Neural cell (in vitro differentiated cells): ENCODE measurements at regions not wholly inside any gene's neighbourhood (a gene's known extent, or its start where the extent isn't known, plus 50 kb on each side); places are given as distances from the start of the nearest gene placed in this dataset.

Source experiments
- H2AFZ ChIP-seq: fragments of 200-600, 300-800 bp; sonication (generic), shearing (Covaris generic); 2 replicates; pipeline ENCODE4 v1.6.0; 2014; ENCODE audit warnings: low read depth, mild to moderate bottlenecking, antibody characterized with exemption, low read length, moderate library complexity
- H3F3A ChIP-seq: fragments of 200-600 bp; shearing (Covaris generic); 2 replicates; pipeline ENCODE4 v1.6.1; 2016; ENCODE audit warnings: mild to moderate bottlenecking, moderate library complexity, mixed read lengths, antibody characterized with exemption, low read length; ENCODE audit not compliant: insufficient read depth, poor library complexity, severe bottlenecking
- H3K27ac ChIP-seq: fragments of 200-600, 300-800 bp; sonication (generic), shearing (Covaris generic); 2 replicates; pipeline ENCODE4 v1.5.1; 2014; ENCODE audit warnings: mild to moderate bottlenecking, low read length, moderate library complexity
- H3K27me3 ChIP-seq: fragments of 300-800, 200-600 bp; sonication (generic), shearing (Covaris generic); 2 replicates; pipeline ENCODE4 v1.6.0; 2014; ENCODE audit warnings: mild to moderate bottlenecking, low read depth, low read length, moderate library complexity; ENCODE audit not compliant: insufficient read depth
- H3K36me3 ChIP-seq: fragments of 300-800, 200-600 bp; sonication (generic), shearing (Covaris generic); 2 replicates; pipeline ENCODE4 v1.5.1; 2014; ENCODE audit warnings: mild to moderate bottlenecking, antibody characterized with exemption, low read length, moderate library complexity; ENCODE audit not compliant: insufficient read depth
- H3K4me2 ChIP-seq: fragments of 300-800, 200-600 bp; sonication (generic), shearing (Covaris generic); 2 replicates; pipeline ENCODE4 v1.6.0; 2014; ENCODE audit warnings: mild to moderate bottlenecking, low read length
- H3K4me3 ChIP-seq: fragments of 300-800, 200-600 bp; sonication (generic), shearing (Covaris generic); 2 replicates; pipeline ENCODE4 v1.5.1; 2014; ENCODE audit warnings: mild to moderate bottlenecking, low read length, moderate library complexity
- H3K79me2 ChIP-seq: fragments of 200-600 bp; shearing (Covaris generic); replicated peaks from 2 replicates; pipeline ENCODE4 v1.6.0; 2014; ENCODE audit warnings: mild to moderate bottlenecking, low read length, moderate library complexity; ENCODE audit not compliant: insufficient read depth
- H3K9ac ChIP-seq: fragments of 300-800, 200-600 bp; sonication (generic), shearing (Covaris generic); 2 replicates; pipeline ENCODE4 v1.6.1; 2016; ENCODE audit warnings: mild to moderate bottlenecking, low read length, mixed read lengths
- H3K9me2 ChIP-seq: fragments of 200-600 bp; shearing (Covaris generic); 2 replicates; pipeline ENCODE4 v1.6.1; 2016; ENCODE audit warnings: mild to moderate bottlenecking, low read length, mixed read lengths; ENCODE audit not compliant: insufficient read depth
- H3K9me3 ChIP-seq: fragments of 200-600, 300-800 bp; sonication (generic), shearing (Covaris generic); 2 replicates; pipeline ENCODE4 v1.6.1; 2016; ENCODE audit warnings: mild to moderate bottlenecking, mixed run types, low read length, moderate library complexity, mixed read lengths
- H4K20me1 ChIP-seq: fragments of 200-600 bp; shearing (Covaris generic); 2 replicates; pipeline ENCODE4 v1.6.1; 2016; ENCODE audit warnings: mild to moderate bottlenecking, mixed run types; ENCODE audit not compliant: insufficient read depth
- CTCF ChIP-seq: fragments of 450-650 bp; IDR thresholded peaks from 2 replicates; pipeline ENCODE4 v1.5.1; 2014; ENCODE audit warnings: antibody characterized with exemption, mild to moderate bottlenecking, moderate library complexity; ENCODE audit not compliant: poor library complexity, severe bottlenecking
- EP300 ChIP-seq: fragments of 450-650 bp; conservative IDR thresholded peaks from 2 replicates; pipeline ENCODE4 v1.6.1; 2014; ENCODE audit warnings: antibody characterized with exemption, mild to moderate bottlenecking, moderate library complexity; ENCODE audit not compliant: poor library complexity, severe bottlenecking
- EZH2 ChIP-seq: fragments of 200-600, 300-800 bp; shearing (Covaris generic), sonication (generic); IDR thresholded peaks from 2 replicates; pipeline ENCODE4 v1.6.1; 2014; ENCODE audit warnings: antibody characterized with exemption, low read length, borderline replicate concordance, mild to moderate bottlenecking; ENCODE audit not compliant: insufficient read depth, poor library complexity, severe bottlenecking
- MXI1 ChIP-seq: fragments of 450-650 bp; conservative IDR thresholded peaks from 2 replicates; pipeline ENCODE4 v1.6.1; 2014; ENCODE audit warnings: antibody characterized with exemption, mild to moderate bottlenecking; ENCODE audit not compliant: poor library complexity, severe bottlenecking
- POLR2AphosphoS5 ChIP-seq: IDR thresholded peaks from 2 replicates; pipeline ENCODE4 v1.6.1; 2012
- RAD21 ChIP-seq: fragments of 450-650 bp; conservative IDR thresholded peaks from 2 replicates; pipeline ENCODE4 v1.6.1; 2014; ENCODE audit warnings: antibody characterized with exemption, mild to moderate bottlenecking, moderate library complexity
- REST ChIP-seq: IDR thresholded peaks from 2 replicates; pipeline ENCODE4 v1.6.1; 2012; ENCODE audit warnings: borderline replicate concordance
- SMC3 ChIP-seq: fragments of 450-650 bp; conservative IDR thresholded peaks from 2 replicates; pipeline ENCODE4 v1.6.1; 2014; ENCODE audit warnings: antibody characterized with exemption, mild to moderate bottlenecking, moderate library complexity; ENCODE audit not compliant: poor library complexity
- TAF1 ChIP-seq: IDR thresholded peaks from 2 replicates; pipeline ENCODE4 v1.6.1; 2012; ENCODE audit warnings: low read depth

GRCh38 chr5:1747079-1747802 lies 52.4 kb downstream of the MRPL36 start:
- no peaks in the 10 kb centered on the region for H4K20me1 ChIP-seq
- H3K4me2 ChIP-seq: no peak overlapping the region
- no peaks in the 10 kb centered on the region for H3K36me3 ChIP-seq
- H3K79me2 ChIP-seq: no peaks in the 10 kb centered on the region
- no peaks in the 10 kb centered on the region for H3F3A ChIP-seq
- H3K27ac ChIP-seq: no peak overlapping the region
- no peak overlapping the region for H3K4me3 ChIP-seq
- peaks cover 4% of the 10 kb centered on the region for H3K9me3 ChIP-seq
- no peaks in the 10 kb centered on the region for H3K9me2 ChIP-seq
- no peak for TF ChIP-seq CTCF
- TF ChIP-seq SMC3: no peak
- no peak for TF ChIP-seq MXI1
- TF ChIP-seq EZH2: no peak
- TF ChIP-seq EP300: no peak
- no peak for TF ChIP-seq TAF1
- no peak for TF ChIP-seq REST
- no peak overlapping the region for H2AFZ ChIP-seq
- no peaks in the 10 kb centered on the region for H3K27me3 ChIP-seq
- H3K9ac ChIP-seq: no peak overlapping the region

- Histone ChIP-seq H3K36me3 (no peaks in the 10 kb centered on the region), H3K4me2 (no peak overlapping the region), H3K9ac (no peak overlapping the region), H3K27me3 (no peaks in the 10 kb centered on the region), H4K20me1 (no peaks in the 10 kb centered on the region), H2AFZ (no peak overlapping the region), H3K9me3 (peaks cover 4% of the 10 kb centered on the region), H3K79me2 (no peaks in the 10 kb centered on the region), H3K27ac (no peak overlapping the region), H3K9me2 (no peaks in the 10 kb centered on the region), H3F3A (no peaks in the 10 kb centered on the region), H3K4me3 (no peak overlapping the region)
- TF ChIP-seq EZH2 (no peak), POLR2AphosphoS5 (no peak), CTCF (no peak), REST (no peak), MXI1 (no peak), TAF1 (no peak), RAD21 (no peak), EP300 (no peak), SMC3 (no peak)
Measured at GRCh38 chr5:1746371-1747078, 53.1 kb downstream of the MRPL36 start.
